Iris pigment epithelial cell (primary cell): ENCODE measurements at regions not wholly inside any gene's neighbourhood (a gene's known extent, or its start where the extent isn't known, plus 50 kb on each side); places are given as distances from the start of the nearest gene placed in this dataset.
A peak's percentile ranks its signal among the peaks of the same experiment; 100 is the strongest.

Source experiments
- DNase-seq: peaks from one replicate; pipeline ENCODE4 v3.0.0-alpha.2; 2011; ENCODE audit warnings: low read depth

GRCh38 chr2:215500466-215500865, 64.6 kb upstream of the FN1 start:
- no peak for DNase-seq

GRCh38 chr2:215499331-215499730, 63.5 kb upstream of the FN1 start:
- DNase-seq: peak; percentile 92

- DNase-seq: peak; percentile 93
Observed at GRCh38 chr2:215498431-215498830, 62.6 kb upstream of the FN1 start.

- DNase-seq: peak; percentile 21
Observed at GRCh38 chr2:215493376-215493775, 57.5 kb upstream of the FN1 start.

- no peak for DNase-seq
Observed at GRCh38 chr2:215489288-215489848, 53.5 kb upstream of the FN1 start.

GRCh38 chr2:215487002-215487372, 51.1 kb upstream of the FN1 start:
- peak; percentile 51 for DNase-seq

- DNase-seq: no peak
Observed at GRCh38 chr2:215486291-215487001, 50.6 kb upstream of the FN1 start.
